Right lobe of liver (tissue), 6 donors: ENCODE measurements at regions not wholly inside any gene's neighbourhood (a gene's known extent, or its start where the extent isn't known, plus 50 kb on each side); places are given as distances from the start of the nearest gene placed in this dataset.

Source experiments
- ATAC-seq, 4 donors: fragments of 200-7000 bp; cut with Tn5 transposase; one replicate each; pipeline ENCODE4 v1.9.1; 2020; ENCODE audit warnings: mild to moderate bottlenecking in 4 of 4, moderate library complexity in 4 of 4
- DNase-seq, 3 donors: peaks; one replicate each; pipeline ENCODE4 v3.0.0-alpha.2; 2020
- H3K27ac ChIP-seq, 3 donors: fragments of 200-600 bp; one replicate each; pipeline ENCODE4 v1.8.0; 2022
- H3K27me3 ChIP-seq, 2 donors: fragments of 200-600 bp; one replicate each; pipeline ENCODE4 v1.8.0; 2022
- H3K36me3 ChIP-seq, 4 donors: fragments of 200-600 bp; sonication (generic) in 1 of 4; one replicate each; pipeline versions ENCODE4 v1.5.1 to v1.8.0; 2017 to 2022; ENCODE audit warnings: control low read depth in 1 of 4
- H3K4me1 ChIP-seq, 4 donors: fragments of 200-600 bp; sonication (generic) in 1 of 4; one replicate each; pipeline versions ENCODE4 v1.5.1 to v1.8.0; 2017 to 2022; ENCODE audit warnings: control low read depth in 1 of 4
- H3K4me3 ChIP-seq, 3 donors: fragments of 200-600 bp; one replicate each; pipeline ENCODE4 v1.8.0; 2022
- H3K9me3 ChIP-seq, 4 donors: fragments of 200-600 bp; sonication (generic) in 1 of 4; one replicate each; pipeline versions ENCODE4 v1.5.1 to v1.8.0; 2017 to 2022; ENCODE audit warnings: control low read depth in 1 of 4
- POLR2A ChIP-seq: fragments of 450-650 bp; IDR thresholded peaks from one replicate; pipeline ENCODE4 v1.6.1; 2017; ENCODE audit warnings: antibody characterized with exemption, mild to moderate bottlenecking
- WGBS: methylation state at CpG from one replicate; pipeline ENCODE4 v1.1.6; 2018; ENCODE audit warnings: low coverage, low lambda C conversion rate; ENCODE audit not compliant: insufficient coverage; ENCODE audit errors: missing lambda C conversion rate; 5-methylcytosine and 5-hydroxymethylcytosine counted together
- intact Hi-C, 2 donors: fragments of 100-400 bp; cut with DNase I; formaldehyde crosslinking; loops; one replicate each; pipeline versions ENCODE4 v1.11.2 to v1.14.1; 2022
- TF ChIP-seq, protein P1 (sequence below), 4 donors: fragments of 200-600 bp in 3 of 4; fragments of 450-650 bp in 1 of 4; IDR thresholded peaks; one replicate each; pipeline versions ENCODE4 v1.5.1 to v1.8.0; 2016 to 2022; ENCODE audit warnings: antibody characterized with exemption in 4 of 4, mild to moderate bottlenecking in 2 of 4
- donor health status: DM: no; HTN: yes; CAD: no.
- donor health status: DM: no; HTN: no; CAD: no.
- donor health status: DM: no; HTN: no; CAD: no.
- donor health status: DM: no; HTN: yes; CAD: no.
- donor health status: DM: no; HTN: yes; CAD: no.

GRCh38 chr22:48305726-48306235, 1521.9 kb downstream of the BRD1 start:
- Histone ChIP-seq H3K27me3 (no peaks in the 10 kb centered on the region), H3K4me1 (no peaks in the 10 kb centered on the region), H3K36me3 (no peaks in the 10 kb centered on the region), H3K4me3 (no peak overlapping the region), H3K27ac (no peak overlapping the region), H3K9me3 (no peaks in the 10 kb centered on the region)
- 73% methylated on average over 6 of the region's 14 CpGs for WGBS
- DNase-seq (no peak), ATAC-seq (no peak)
- TF ChIP-seq, protein P1, sequence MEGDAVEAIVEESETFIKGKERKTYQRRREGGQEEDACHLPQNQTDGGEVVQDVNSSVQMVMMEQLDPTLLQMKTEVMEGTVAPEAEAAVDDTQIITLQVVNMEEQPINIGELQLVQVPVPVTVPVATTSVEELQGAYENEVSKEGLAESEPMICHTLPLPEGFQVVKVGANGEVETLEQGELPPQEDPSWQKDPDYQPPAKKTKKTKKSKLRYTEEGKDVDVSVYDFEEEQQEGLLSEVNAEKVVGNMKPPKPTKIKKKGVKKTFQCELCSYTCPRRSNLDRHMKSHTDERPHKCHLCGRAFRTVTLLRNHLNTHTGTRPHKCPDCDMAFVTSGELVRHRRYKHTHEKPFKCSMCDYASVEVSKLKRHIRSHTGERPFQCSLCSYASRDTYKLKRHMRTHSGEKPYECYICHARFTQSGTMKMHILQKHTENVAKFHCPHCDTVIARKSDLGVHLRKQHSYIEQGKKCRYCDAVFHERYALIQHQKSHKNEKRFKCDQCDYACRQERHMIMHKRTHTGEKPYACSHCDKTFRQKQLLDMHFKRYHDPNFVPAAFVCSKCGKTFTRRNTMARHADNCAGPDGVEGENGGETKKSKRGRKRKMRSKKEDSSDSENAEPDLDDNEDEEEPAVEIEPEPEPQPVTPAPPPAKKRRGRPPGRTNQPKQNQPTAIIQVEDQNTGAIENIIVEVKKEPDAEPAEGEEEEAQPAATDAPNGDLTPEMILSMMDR (IDR thresholded peaks at IDR 0.05), result no peak
- TF ChIP-seq POLR2A, result no peak
- intact Hi-C loops, result no loop called here

- Histone ChIP-seq H3K36me3 (no peaks in the 10 kb centered on the region), H3K27me3 (no peaks in the 10 kb centered on the region), H3K27ac (no peak overlapping the region), H3K4me1 (no peaks in the 10 kb centered on the region), H3K9me3 (no peaks in the 10 kb centered on the region), H3K4me3 (no peak overlapping the region)
- DNase-seq (no peak), ATAC-seq (no peak)
- TF ChIP-seq, protein P1 (IDR thresholded peaks at IDR 0.05), result no peak
- TF ChIP-seq POLR2A, result no peak
- intact Hi-C loops, result no loop called here
- 46% methylated on average over 3 of the region's 5 CpGs for WGBS
Measured at GRCh38 chr22:48303369-48303725, 1524.3 kb downstream of the BRD1 start.

DNA sequence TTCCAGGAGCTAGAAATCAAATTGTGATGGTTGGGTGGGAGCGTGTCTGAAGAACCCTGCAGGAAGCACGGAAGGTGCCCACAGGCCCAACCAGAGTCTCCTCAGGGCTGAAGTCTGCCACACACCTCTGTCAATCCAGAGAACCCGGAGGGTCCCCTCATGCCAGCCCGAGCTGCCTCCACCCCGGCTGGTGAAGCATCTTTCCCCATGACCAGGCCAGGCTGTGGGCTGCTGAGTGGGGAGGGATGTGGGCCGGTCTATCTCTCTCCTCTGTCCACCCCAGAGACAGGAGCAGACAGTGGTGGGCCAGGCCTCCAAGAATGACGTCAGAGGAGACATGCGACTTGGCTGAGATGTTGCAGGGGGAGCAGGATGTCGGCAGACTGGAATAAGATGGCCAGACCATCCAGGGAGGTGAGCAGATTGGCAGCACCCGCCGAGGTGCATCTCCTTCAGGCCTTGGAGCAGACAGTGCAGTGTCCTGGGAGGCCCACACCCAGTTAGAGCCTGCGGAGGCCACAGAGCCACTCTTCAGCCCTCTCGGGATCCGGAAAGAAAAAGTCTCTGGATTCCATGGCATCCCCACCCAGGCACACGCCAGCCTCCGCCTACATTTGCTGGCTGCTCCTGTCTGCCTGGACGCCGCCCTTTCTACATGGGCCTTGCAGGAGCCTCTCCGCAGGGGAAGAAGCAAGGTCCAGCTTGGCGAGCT, 1524.9 kb downstream of the BRD1 start:
- Histone ChIP-seq H3K4me3 (no peak overlapping the region), H3K9me3 (no peaks in the 10 kb centered on the region), H3K4me1 (no peaks in the 10 kb centered on the region), H3K36me3 (no peaks in the 10 kb centered on the region), H3K27ac (no peak overlapping the region), H3K27me3 (no peaks in the 10 kb centered on the region)
- WGBS, result 47% methylated on average over 6 of the region's 20 CpGs
- TF ChIP-seq, protein P1 (IDR thresholded peaks at IDR 0.05), result no peak
- no peak for TF ChIP-seq POLR2A
- ATAC-seq (no peak), DNase-seq (no peak)
- intact Hi-C loops, result no loop called here

GRCh38 chr22:48301908-48302307, 1525.8 kb downstream of the BRD1 start:
- Histone ChIP-seq H3K36me3 (no peaks in the 10 kb centered on the region), H3K27me3 (no peaks in the 10 kb centered on the region), H3K27ac (no peak overlapping the region), H3K4me1 (no peaks in the 10 kb centered on the region), H3K9me3 (no peaks in the 10 kb centered on the region), H3K4me3 (no peak overlapping the region)
- TF ChIP-seq POLR2A, result no peak
- ATAC-seq (no peak), DNase-seq (no peak)
- intact Hi-C loops, result no loop called here
- 43% methylated on average over 4 of the region's 8 CpGs for WGBS

DNA sequence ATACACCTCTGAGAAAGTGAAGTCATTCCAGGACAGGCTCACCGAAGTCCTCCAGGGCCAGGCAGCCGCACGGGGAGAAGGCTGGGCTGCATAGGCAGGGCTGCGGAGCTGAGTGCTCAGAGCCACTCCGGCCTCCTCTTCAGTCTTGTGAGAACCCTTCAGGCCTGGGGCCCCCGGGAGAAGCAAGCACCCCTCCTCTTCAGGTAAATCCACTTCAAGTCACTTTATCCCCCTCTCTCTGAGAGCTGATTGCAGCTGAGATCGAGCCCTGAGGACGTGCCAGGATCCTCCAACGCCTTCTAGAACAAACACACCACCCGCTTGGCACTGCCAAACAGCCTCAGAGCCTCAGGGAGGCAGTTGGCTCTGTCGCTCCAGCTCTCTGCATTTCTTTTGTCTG, 1526.3 kb downstream of the BRD1 start:
- TF ChIP-seq POLR2A, result no peak
- TF ChIP-seq, protein P1 (IDR thresholded peaks at IDR 0.05), result no peak
- no peaks in the 10 kb centered on the region for H3K9me3 ChIP-seq
- ATAC-seq (no peak), DNase-seq (no peak)
- no peak overlapping the region for H3K4me3 ChIP-seq
- no peaks in the 10 kb centered on the region for H3K36me3 ChIP-seq
- intact Hi-C loops, result no loop called here
- H3K4me1 ChIP-seq, result no peaks in the 10 kb centered on the region
- H3K27me3 ChIP-seq, result no peaks in the 10 kb centered on the region
- no peak overlapping the region for H3K27ac ChIP-seq
- 56% methylated on average over 8 of the region's 11 CpGs for WGBS
